Stomach smooth muscle (tissue), 2 donors: ENCODE measurements at regions not wholly inside any gene's neighbourhood (a gene's known extent, or its start where the extent isn't known, plus 50 kb on each side); places are given as distances from the start of the nearest gene placed in this dataset.

Experiments used
- H3K27ac ChIP-seq: one replicate; pipeline ENCODE4 v1.7.0; 2013; ENCODE audit warnings: mild to moderate bottlenecking, low read length, inconsistent platforms
- H3K27me3 ChIP-seq, 2 donors: one replicate each; pipeline ENCODE4 v1.7.0; 2013; ENCODE audit warnings: low read length in 2 of 2; ENCODE audit not compliant: insufficient read depth in 2 of 2, control insufficient read depth in 1 of 2
- H3K36me3 ChIP-seq, 2 donors: one replicate each; pipeline ENCODE4 v1.7.0; 2013; ENCODE audit warnings: low read length in 2 of 2; ENCODE audit not compliant: control insufficient read depth in 2 of 2, insufficient read depth in 2 of 2
- H3K4me1 ChIP-seq: one replicate; pipeline ENCODE4 v1.7.0; 2013; ENCODE audit warnings: low read length; ENCODE audit not compliant: control insufficient read depth, insufficient read depth
- H3K4me3 ChIP-seq, 2 donors: one replicate each; pipeline ENCODE4 v1.7.0; 2013; ENCODE audit warnings: low read length in 2 of 2
- H3K9ac ChIP-seq, 2 donors: one replicate each; pipeline ENCODE4 v1.7.0; 2013; ENCODE audit warnings: low read length in 2 of 2, mild to moderate bottlenecking in 1 of 2
- H3K9me3 ChIP-seq, 2 donors: one replicate each; pipeline ENCODE4 v1.7.0; 2013; ENCODE audit warnings: low read length in 2 of 2; ENCODE audit not compliant: control insufficient read depth in 2 of 2
- donor health status: healthy.
- donor health status: Pancreatic carcinoma.

DNA sequence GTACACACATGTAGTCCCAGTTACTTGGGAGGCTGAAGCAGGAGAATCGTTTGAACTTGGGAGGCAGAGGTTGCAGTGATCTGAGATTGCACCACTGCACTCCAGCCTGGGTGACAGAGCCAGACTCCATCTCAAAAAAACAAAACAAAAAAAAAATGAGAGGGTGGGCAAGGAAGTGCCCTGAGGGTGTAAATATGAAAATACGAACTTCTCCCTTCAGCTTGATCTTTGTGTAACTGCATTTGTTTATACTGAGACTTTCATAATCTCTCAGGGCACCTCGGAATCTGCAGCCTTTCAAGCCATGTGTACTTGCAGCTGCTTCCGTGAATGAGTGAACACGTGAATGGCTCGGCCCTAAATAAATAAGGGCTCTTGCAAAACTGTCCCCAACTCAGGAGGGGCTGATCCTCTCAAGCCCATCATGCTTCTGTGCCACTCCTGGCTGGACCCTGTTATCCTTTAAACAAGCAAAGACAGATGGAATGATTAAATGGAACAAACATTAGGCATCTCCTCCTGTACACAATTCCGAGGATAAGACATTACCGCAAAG is 96.8 kb downstream of the BOD1L2 start:
- Histone ChIP-seq H3K4me3 (no peak overlapping the region), H3K9me3 (no peaks in the 10 kb centered on the region), H3K9ac (no peak overlapping the region), H3K27ac (no peak overlapping the region), H3K27me3 (no peaks in the 10 kb centered on the region), H3K4me1 (no peaks in the 10 kb centered on the region), H3K36me3 (no peaks in the 10 kb centered on the region)

DNA sequence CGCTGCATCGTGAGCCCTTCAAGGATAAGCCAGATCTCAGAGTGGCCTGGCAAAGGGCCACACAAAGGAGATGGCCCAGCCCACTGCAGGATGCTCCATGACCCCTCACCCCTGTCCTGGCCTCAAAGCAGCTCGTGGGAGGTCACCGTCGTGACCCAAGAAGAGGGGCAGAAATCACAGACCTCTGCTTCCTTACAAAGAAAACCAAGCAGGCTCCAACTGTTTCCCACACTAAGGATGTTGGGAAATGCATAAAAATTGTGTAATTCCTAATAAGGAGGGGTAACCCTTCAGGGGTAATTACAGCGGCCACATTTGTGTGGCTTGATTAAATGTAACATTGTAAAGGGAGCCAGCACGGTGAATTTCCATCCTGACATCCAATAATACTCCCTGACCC is 102.3 kb downstream of the BOD1L2 start:
- Histone ChIP-seq H3K9me3 (no peaks in the 10 kb centered on the region), H3K4me3 (no peak overlapping the region), H3K27me3 (no peaks in the 10 kb centered on the region), H3K27ac (no peak overlapping the region), H3K9ac (no peak overlapping the region), H3K36me3 (no peaks in the 10 kb centered on the region), H3K4me1 (no peaks in the 10 kb centered on the region)

GRCh38 chr18:57249883-57250282 is 102.5 kb upstream of the ST8SIA3 start:
- no peaks in the 10 kb centered on the region for H3K36me3 ChIP-seq
- H3K4me3 ChIP-seq: no peak overlapping the region
- no peaks in the 10 kb centered on the region for H3K9me3 ChIP-seq
- no peak overlapping the region for H3K9ac ChIP-seq
- no peaks in the 10 kb centered on the region for H3K4me1 ChIP-seq
- H3K27ac ChIP-seq: no peak overlapping the region
- H3K27me3 ChIP-seq: no peaks in the 10 kb centered on the region

DNA sequence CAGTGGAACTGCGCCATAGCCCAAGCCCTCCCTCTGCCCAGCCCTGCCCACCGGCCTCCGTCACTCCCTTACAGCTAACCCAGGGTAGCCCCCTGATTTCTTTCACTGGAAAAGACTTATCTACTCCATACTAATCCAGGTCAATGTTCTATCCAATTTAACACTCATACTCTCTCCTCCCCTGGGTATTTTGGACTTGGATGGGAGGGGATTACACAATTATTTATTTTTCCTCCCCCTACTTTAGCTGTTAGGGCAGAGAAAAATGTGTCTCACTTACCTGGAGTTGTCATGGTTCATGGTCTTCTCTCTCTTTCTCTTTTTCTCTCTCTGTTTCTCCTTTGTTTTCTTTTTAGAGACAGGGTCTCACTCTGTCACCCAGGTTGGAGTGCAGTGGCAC is 100.6 kb upstream of the ST8SIA3 start:
- Histone ChIP-seq H3K27ac (no peak overlapping the region), H3K36me3 (no peaks in the 10 kb centered on the region), H3K9ac (no peak overlapping the region), H3K9me3 (no peaks in the 10 kb centered on the region), H3K4me1 (no peaks in the 10 kb centered on the region), H3K27me3 (no peaks in the 10 kb centered on the region), H3K4me3 (no peak overlapping the region)

DNA sequence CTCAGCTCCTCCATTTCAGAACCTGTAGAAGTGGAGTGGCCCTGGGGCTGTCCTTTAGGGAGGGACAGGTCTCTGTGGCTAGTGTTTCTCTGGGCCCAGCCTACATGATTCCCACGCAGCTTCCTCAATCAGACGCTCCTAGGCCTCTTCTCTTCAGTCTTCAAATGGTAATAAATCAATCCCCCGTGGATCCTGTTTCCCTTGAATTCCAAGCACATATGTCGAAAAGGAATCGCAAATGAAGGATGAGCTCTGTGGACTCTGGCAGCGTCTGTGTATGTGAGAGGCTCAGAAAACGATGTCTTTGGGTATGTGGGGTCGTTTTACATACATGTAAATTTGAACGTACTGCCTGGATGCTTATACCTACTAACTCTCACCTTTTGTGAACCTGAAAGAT is 98.5 kb upstream of the ST8SIA3 start:
- H3K4me3 ChIP-seq: no peak overlapping the region
- H3K27me3 ChIP-seq: no peaks in the 10 kb centered on the region
- no peaks in the 10 kb centered on the region for H3K36me3 ChIP-seq
- H3K4me1 ChIP-seq: no peaks in the 10 kb centered on the region
- H3K9me3 ChIP-seq: no peaks in the 10 kb centered on the region
- no peak overlapping the region for H3K27ac ChIP-seq
- H3K9ac ChIP-seq: no peak overlapping the region

GRCh38 chr18:57258131-57258777 is 94.1 kb upstream of the ST8SIA3 start:
- H3K4me1 ChIP-seq: no peaks in the 10 kb centered on the region
- H3K27ac ChIP-seq: no peak overlapping the region
- no peak overlapping the region for H3K4me3 ChIP-seq
- H3K36me3 ChIP-seq: no peaks in the 10 kb centered on the region
- no peaks in the 10 kb centered on the region for H3K27me3 ChIP-seq
- no peak overlapping the region for H3K9ac ChIP-seq
- H3K9me3 ChIP-seq: no peaks in the 10 kb centered on the region

DNA sequence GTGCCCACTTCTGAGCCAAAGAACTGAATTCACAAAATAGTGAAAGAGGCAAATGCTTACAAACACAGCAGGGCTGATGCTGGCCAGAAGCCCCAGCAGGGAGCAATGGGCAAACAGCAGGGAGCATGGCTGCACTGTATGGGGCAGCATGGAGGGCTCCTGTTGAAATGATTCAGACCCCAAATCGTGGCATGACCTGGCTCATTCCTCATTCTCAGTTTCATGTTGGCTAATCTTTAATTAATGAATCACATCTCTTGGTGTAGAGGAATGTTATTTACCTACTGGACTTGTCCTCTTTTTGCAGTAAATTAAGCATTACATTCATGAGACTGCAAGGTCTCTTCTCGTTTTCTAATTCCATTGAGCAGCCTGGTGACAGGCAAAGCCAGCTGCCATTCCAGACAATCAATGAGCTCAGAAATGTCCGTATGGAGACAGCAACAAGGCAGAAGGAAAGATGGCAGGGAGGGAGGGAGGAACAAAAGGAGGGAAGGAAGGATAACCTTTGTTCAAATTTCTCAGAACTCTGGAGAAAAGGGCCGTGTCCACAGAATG is 84.9 kb upstream of the ST8SIA3 start:
- Histone ChIP-seq H3K4me1 (no peaks in the 10 kb centered on the region), H3K27me3 (no peaks in the 10 kb centered on the region), H3K36me3 (no peaks in the 10 kb centered on the region), H3K9me3 (no peaks in the 10 kb centered on the region), H3K4me3 (no peak overlapping the region), H3K27ac (no peak overlapping the region), H3K9ac (no peak overlapping the region)

DNA sequence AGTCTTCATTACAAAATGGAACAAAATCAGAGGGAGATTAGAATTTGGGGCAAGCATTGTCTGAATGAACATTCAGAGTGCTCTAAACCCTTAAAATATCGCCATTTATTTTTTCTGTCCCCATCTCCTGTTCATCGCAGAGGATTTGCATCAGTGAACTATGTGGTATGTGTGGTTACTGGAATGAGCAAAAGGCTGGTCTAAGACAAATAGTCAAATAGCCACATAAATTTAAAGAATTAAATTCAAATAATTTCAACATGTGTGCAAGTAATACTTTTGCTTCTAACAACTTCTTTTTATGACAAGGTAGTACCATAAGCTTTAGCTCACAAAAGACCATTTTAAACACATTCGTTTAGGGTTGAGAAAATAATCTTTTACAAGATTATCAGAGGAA is 82.6 kb upstream of the ST8SIA3 start:
- H3K9ac ChIP-seq: no peak overlapping the region
- H3K27me3 ChIP-seq: peaks cover 0 to 3% of the 10 kb centered on the region in 2 donors
- H3K4me3 ChIP-seq: no peak overlapping the region
- H3K36me3 ChIP-seq: no peaks in the 10 kb centered on the region
- H3K27ac ChIP-seq: no peak overlapping the region
- no peaks in the 10 kb centered on the region for H3K4me1 ChIP-seq
- H3K9me3 ChIP-seq: no peaks in the 10 kb centered on the region

DNA sequence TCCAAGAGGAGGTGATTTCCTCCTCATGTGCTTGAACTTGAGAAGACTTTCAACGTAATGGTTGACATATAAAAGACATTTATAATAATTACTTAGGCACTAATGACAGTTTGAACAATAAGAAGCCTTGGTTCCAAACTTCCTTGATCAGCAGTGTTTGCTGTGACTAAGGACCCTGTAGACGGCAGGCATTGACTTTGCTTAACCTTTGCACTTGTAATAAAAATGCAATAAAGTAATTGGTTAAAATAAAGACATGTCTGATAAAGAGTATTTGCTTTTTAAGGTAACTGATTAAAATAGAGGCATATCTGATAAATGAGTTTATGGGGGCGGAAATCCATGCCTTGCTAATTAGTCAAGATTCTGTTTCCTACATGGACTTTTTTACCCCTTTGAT is 82.2 kb upstream of the ST8SIA3 start:
- Histone ChIP-seq H3K27me3 (peaks cover 0 to 4% of the 10 kb centered on the region in 2 donors), H3K36me3 (no peaks in the 10 kb centered on the region), H3K4me1 (no peaks in the 10 kb centered on the region), H3K9me3 (no peaks in the 10 kb centered on the region), H3K4me3 (no peak overlapping the region), H3K9ac (no peak overlapping the region), H3K27ac (no peak overlapping the region)

GRCh38 chr18:57273194-57273593 is 79.2 kb upstream of the ST8SIA3 start:
- peaks cover 0 to 5% of the 10 kb centered on the region in 2 donors for H3K27me3 ChIP-seq
- H3K9ac ChIP-seq: no peak overlapping the region
- H3K4me3 ChIP-seq: no peak overlapping the region
- H3K9me3 ChIP-seq: no peaks in the 10 kb centered on the region
- H3K4me1 ChIP-seq: no peaks in the 10 kb centered on the region
- no peaks in the 10 kb centered on the region for H3K36me3 ChIP-seq
- H3K27ac ChIP-seq: no peak overlapping the region

DNA sequence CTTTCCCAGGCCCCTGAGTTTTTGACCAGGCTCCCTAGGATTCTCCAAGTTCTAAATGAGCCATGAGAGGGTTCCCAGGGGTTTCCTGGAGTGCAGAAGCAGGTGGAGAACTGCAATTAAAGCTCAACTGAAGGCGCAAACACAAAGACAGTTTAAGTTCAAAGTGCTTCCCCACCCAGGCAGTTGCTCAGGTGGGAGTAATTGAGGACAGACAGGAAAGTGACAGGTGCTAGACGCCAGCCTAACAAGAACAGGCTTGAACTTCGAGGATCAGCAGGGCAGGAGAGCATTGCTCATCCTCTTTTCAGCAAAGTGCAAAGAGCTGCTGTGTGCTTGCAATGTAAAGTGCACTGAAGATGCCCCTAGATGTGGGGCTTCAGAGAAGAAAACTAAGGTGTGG is 77.2 kb upstream of the ST8SIA3 start:
- H3K4me3 ChIP-seq: no peak overlapping the region
- peaks cover 0 to 5% of the 10 kb centered on the region in 2 donors for H3K27me3 ChIP-seq
- H3K27ac ChIP-seq: no peak overlapping the region
- H3K36me3 ChIP-seq: no peaks in the 10 kb centered on the region
- no peaks in the 10 kb centered on the region for H3K9me3 ChIP-seq
- no peak overlapping the region for H3K9ac ChIP-seq
- H3K4me1 ChIP-seq: no peaks in the 10 kb centered on the region
